ENCODE measurements at regions not wholly inside any gene's neighbourhood (a gene's known extent, or its start where the extent isn't known, plus 50 kb on each side); places are given as distances from the start of the nearest gene placed in this dataset.

DNA sequence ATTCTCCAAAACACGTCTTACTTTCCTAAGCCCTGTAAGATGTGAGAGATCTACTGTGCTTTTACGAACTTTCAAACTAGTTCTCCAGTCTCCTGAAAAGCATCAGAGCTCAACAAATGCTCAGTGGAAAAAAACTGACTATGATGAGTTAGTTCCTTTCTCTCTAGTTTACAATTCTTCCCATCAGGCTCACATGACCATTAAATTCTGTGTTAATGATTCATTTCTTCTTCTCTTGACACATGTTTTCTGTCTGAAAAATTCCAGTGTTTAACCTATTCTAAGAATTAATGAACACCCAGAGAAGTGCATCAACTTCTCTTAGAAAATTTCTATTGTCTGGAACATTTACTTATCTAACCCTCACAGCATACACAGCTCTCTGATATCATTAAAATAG is 844.3 kb downstream of the SI start:
- DNase-seq (ENCODE audit: insufficient read length, low spot score) (no peak), FAIRE-seq (no peak)
- TF ChIP-seq, protein P1, sequence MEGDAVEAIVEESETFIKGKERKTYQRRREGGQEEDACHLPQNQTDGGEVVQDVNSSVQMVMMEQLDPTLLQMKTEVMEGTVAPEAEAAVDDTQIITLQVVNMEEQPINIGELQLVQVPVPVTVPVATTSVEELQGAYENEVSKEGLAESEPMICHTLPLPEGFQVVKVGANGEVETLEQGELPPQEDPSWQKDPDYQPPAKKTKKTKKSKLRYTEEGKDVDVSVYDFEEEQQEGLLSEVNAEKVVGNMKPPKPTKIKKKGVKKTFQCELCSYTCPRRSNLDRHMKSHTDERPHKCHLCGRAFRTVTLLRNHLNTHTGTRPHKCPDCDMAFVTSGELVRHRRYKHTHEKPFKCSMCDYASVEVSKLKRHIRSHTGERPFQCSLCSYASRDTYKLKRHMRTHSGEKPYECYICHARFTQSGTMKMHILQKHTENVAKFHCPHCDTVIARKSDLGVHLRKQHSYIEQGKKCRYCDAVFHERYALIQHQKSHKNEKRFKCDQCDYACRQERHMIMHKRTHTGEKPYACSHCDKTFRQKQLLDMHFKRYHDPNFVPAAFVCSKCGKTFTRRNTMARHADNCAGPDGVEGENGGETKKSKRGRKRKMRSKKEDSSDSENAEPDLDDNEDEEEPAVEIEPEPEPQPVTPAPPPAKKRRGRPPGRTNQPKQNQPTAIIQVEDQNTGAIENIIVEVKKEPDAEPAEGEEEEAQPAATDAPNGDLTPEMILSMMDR (IDR thresholded peaks at IDR 0.05; ENCODE audit: insufficient read depth, missing control alignments), result no peak

DNA sequence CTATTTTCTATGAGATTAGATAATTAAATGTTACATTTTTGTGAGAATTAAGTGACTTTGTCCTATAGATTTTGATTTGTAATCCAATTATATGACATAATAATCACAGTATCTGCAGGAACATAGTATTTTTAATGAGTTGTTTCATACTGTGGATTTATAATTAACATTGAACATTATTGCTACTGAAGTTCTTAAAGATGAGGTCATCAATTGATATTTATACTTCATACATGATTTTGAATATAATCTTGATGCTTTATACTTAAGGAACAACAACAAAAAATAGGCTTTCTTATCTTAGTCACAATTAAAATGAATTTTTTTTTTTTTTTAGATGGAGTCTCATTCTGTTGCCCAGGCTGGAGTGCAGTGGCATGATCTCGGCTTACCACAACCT is 846.6 kb downstream of the SI start:
- no peak for FAIRE-seq
- DNase-seq (ENCODE audit: insufficient read length, low spot score), result no peak
- TF ChIP-seq, protein P1 (IDR thresholded peaks at IDR 0.05; ENCODE audit: insufficient read depth, missing control alignments), result no peak

DNA sequence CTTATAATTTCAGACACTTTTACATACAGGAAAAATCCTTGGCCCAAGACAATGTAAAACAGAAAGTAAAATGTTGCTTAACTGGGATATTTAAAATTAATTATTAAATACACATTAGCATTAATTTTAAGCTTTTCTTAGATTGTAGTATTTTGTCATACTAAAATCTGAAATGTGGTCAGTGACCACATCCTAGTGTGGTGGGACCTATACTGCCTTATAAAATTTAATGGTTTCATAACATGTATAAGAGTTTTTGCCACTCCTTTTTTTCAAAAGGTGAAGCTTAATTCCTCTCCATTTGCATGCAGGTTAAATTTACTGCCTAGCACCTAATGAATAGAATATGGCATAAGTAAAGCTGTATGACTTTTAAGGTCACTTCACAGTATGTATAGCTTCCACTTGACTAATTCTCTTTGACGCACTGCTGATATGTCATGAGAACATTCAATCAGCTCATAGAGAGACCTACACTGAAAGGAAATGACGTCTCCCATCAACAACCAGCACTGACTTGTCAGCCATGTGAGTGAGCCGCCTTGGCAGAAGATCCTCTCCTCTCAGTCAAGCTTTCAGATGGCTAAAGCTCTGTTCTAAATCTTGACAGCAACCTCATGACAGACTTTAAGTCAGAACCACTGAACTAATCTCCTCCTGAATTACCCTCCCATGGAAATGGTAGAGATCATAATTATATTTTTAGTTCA is 847.8 kb downstream of the SI start:
- TF ChIP-seq, protein P1 (IDR thresholded peaks at IDR 0.05; ENCODE audit: insufficient read depth, missing control alignments), result no peak
- DNase-seq (ENCODE audit: insufficient read length, low spot score), result no peak
- no peak for FAIRE-seq

DNA sequence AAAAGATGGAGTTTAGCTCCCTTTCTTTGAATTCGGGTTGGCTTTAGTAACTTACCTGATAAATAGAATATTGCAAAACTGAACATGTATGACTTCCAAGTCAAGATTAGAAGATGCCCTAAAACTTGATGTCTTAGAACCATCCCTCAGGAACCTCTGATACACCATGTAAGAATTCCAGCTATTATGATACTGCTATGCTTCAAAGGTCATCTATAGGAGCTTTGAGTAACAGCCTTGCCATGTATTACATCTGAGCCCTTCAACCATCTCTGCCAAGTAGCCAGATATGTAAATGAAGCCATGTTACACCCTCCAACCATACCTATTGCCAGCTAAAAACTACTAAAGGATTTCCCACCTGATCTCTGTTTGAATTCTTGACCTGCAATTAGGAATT is 854.2 kb downstream of the SI start:
- DNase-seq (ENCODE audit: insufficient read length, low spot score), result no peak
- no peak for FAIRE-seq
- TF ChIP-seq, protein P1 (IDR thresholded peaks at IDR 0.05; ENCODE audit: insufficient read depth, missing control alignments), result no peak

DNA sequence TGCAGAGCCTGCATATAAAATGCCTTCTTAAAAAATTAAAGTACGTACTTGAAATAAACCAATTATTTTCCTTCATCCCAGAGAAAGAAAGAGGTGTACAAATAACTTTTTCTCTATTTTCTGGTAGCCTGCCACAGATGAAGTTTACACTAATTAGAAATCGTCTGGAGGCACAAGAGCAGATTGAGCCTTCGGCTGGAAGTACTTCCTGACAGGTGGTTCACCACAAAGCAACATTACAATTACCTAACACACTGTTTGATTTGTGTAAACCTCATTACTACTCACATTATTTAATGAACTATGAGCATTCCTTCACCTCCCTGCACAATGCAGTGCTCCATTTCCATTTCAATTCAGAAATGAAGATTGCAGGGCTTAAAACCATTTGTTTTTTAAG is 856.1 kb downstream of the SI start:
- FAIRE-seq (peak; percentile 83), DNase-seq (ENCODE audit: insufficient read length, low spot score) (no peak)
- TF ChIP-seq, protein P1 (IDR thresholded peaks at IDR 0.05; ENCODE audit: insufficient read depth, missing control alignments), result no peak

DNA sequence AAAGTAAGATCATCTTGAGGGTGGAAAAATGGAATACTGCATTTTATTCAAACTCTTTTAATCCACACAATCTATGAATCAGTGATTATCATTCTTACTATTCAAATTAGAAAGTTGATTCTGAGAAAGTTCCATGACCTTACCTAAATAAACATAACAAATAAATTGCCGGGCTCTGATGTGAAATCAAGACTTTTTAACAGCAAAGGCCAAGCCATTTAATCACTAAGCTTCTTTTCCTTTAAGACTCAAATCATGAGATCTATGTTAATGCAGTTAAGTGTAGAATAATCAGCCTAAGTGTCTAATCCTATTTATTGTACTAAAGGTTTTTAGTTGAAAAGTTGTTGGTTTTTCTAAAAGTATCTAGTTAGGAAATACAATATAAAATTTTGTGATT is 857.0 kb downstream of the SI start:
- DNase-seq (ENCODE audit: insufficient read length, low spot score) (no peak), FAIRE-seq (peak; percentile 95)
- TF ChIP-seq, protein P1 (IDR thresholded peaks at IDR 0.05; ENCODE audit: insufficient read depth, missing control alignments), result no peak

DNA sequence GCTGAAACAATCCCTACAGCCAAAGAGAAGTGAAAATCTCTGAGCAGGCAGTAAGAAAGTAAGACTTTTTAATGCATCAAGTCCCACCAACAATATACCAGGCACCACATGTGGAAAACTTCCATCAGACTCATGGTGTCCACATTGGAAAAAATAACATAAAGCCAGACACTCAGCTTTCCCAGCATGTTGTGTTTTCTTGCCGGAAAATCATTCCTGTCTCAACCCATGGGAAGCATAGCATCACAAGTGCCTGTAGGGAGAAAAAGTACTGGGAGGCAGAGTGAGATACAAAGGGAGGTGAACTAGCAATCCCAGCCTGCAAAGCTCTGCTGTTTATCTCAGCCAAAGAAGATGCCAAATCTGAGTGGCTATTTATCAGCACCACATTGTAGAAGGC is 868.9 kb downstream of the SI start:
- TF ChIP-seq, protein P1 (IDR thresholded peaks at IDR 0.05; ENCODE audit: insufficient read depth, missing control alignments), result no peak
- FAIRE-seq (no peak), DNase-seq (ENCODE audit: insufficient read length, low spot score) (no peak)
